GM19452 (cell line): ENCODE measurements at regions not wholly inside any gene's neighbourhood (a gene's known extent, or its start where the extent isn't known, plus 50 kb on each side); places are given as distances from the start of the nearest gene placed in this dataset.

Source experiments
- ATAC-seq: cut with Tn5 transposase; IDR thresholded peaks from one replicate; pipeline ENCODE4 v1.9.1; 2021; ENCODE audit not compliant: unreplicated experiment

DNA sequence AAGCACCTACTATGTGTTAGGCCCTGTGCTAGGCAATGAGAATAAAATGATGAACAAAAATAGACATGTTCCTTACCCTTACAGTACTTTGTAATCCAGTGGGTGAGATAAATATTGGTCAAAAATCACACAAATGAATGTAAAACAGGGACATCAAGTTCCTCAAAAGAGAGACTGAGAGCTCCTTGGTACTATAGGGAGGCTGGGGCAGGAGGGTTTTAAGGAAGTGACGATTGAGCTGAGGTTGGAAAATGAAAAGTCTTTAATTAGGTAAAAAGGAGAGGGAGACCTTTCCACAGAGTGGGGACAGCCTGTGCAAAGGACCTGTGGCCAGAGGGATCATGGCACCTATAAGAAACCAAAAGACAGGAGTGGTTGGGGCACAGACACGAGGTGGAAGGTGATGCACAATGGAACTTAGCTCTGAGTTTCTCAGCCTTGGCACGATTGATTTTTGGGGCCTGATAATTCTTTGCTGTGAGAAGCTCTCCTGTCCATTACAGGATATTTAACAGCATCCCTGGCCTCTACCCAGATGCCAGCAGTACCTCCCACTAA is 140.3 kb downstream of the CEP57L1 start:
- no peak for ATAC-seq

DNA sequence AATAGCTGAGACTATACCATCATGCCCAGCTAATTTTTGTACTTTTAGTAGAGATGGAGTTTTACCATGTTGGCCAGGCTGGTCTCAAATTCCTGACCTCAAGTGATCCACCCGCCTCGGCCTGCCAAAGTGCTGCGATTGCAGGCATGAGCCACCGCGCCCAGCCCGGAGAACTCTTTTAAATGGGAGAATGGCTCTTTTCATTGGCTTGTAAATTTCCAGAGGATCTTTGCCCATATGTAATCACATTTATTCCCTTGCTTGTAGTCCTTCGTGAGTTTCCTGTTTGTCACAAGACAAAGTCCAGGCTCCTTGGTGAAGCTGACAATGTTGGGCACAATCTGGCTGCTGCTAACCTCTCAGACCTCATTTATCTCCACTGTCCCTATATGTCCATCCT is 135.1 kb downstream of the CEP57L1 start:
- no peak for ATAC-seq

DNA sequence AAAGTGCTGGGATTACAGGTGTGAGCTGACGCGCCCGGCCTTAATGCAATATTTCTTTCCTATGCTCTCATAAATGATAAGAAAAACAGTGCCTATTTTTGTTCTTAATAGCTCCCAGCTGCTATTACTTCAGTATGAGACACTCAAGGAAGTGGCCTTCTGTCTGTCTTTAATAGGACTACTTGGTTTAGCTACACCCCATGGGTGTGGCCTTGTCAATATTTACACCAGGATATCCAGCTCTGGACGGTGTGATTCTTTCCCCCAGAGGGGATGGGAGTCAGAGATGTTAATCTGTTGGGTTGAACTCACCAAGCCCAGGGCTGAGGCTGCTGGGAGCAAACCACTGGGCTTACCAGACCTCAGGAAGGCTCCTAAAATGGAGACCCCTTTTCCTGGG is 134.2 kb downstream of the CEP57L1 start:
- no peak for ATAC-seq

DNA sequence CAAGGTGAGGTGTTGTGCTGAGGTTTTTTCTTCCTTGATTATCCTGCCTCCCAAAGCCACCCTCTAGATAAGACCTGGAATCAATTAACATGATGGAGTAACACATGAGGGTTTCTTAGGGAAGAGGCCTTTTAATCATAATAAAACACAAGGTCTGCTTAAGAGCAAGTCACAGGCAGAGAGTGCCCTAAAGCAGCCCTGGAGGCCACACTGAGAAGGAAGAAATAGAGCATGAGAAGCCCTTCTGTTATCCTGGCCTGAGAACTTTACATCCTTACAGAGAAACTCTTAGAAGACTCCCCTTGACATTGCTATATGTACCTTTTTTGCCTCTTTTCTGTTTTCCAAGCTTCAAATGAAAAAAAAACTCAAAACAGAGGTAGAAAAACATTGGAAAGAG is 132.3 kb downstream of the CEP57L1 start:
- no peak for ATAC-seq

DNA sequence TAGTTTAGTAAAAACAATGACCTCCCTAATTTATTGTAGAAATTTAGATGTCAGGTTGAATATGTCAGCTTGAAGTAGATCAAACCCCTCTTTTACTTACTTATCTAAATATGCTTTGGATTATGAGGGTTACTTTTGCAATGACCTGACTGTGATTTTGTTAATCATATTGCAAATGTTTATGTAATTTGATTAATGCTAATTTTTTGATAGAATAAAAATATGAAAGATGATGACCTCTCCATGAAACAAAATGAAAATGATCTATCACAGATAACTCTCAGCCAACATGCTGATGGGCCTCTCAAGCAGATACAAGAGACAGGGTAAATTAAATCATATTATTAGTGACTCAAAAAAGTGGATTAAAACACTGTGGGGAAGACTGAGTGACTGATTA is 131.0 kb downstream of the CEP57L1 start:
- ATAC-seq: no peak

DNA sequence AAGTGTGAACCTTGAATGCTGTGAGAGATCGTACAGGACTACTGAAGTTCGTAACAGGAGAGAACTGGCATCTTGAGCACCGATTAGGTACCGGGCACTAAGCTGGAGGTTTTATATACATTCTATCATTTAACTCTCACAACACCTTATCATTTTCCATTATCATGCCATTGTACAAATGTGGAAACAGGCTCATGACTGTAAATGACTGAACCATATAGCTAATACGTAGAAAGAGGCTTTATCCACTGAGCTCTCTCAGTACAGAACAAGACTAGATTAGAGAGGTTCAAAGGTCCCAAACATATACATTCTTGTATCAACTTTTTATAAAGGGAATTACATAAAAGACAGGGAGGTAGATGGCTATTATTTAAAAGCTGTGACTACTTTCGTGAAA is 130.6 kb downstream of the CEP57L1 start:
- no peak for ATAC-seq

DNA sequence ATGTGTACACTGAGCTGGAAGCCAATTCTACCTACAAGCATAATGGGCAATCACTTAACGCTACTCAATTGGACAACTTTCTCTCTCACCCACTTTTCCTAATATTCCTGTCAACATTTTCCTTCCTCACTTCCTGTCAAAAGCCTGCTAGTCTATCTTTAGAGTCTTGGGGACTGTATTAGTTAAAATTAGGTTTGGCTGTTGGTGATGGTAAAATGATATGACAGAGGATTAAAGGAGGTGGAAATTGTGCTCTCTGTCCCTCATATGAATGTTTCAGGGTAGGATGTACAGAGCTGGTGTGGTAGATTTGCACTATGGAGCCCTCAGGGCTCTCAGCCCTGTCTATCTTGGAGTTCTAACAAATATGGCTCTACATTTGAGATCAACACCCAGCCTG is 129.7 kb downstream of the CEP57L1 start:
- no peak for ATAC-seq

DNA sequence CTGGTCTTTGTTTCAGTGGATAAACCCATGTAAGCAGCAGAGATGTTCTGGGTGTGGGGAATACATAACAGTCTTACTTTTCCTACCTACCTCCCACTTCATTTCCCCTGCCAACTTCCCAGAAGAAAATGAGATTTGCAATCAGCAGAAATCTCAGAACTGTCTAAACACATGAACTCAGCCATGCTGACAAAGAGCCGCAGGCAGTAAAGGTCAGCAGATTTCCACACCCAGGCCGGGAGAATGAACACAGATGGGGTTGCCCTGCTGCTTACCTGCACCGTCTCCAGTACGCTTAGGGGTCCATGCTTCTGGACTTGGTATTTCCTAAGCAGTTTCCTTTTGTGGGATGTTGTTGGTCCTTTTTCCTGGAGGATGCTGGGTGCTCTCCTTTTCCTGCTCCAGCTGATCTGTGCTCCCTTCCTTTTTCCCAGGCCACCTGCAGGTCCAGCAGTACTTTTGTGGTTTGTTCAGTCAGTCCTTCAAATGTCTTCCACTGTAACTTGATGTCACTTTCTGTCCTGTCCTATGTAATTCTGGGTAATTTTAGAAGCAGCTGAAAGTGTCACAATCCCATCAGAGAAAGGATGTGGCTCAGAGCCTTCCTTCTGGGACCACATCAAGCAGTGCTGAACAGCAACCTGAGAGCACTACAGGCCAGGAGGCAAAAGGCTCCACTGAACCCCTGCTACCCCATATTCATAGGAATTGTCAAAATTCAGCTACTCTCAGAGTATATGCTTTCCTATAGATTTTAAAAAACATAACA is 129.0 kb downstream of the CEP57L1 start:
- ATAC-seq: no peak

DNA sequence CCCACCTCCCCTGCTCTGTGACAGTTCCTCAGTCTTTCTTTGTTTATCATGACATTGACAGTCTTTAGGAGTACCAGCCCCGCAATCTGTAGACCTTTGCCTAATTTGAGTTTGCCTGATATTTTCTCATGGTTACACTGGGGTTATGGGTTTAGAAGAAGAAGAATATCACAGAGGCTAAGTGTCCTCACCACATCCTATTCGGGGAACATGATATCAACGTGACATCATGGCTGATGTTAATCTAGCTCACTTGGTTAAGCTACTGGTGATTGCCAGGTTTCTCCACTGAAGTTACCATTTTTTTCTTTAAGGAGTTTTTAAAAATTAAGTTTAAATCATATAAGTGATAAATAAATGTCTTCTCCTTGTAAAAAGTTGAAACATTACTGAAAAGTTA is 127.5 kb downstream of the CEP57L1 start:
- ATAC-seq: no peak

DNA sequence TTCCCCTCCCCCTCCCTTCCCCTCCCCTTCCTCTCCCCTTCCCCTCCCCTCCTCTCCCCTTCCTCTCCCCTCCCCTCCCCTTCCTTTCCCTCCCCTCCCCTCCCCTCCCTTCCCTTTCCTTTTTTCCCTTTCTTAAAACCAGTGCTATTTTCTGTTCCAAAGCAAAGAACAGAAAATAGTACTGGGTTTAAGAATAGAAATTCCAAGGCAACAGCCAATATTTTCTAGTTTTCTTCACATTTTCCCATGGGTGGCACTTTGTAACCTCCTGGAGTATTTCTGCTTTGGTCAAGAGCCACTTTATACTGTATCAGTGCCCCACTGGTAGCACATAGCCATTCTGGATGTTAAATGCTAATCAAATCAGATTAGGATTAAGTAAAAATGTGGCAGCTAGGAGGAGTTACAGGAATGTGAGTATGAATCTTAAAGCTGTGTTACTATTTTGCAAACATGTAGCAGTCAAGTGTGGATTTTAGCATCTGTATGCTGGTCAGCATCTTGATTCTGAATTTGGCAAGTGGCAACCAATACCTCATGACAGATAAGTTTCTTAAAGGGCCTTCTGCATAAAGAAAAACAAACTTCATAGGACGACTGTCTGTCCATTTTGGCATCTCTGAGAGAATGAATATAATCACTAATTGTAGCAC is 126.4 kb downstream of the CEP57L1 start:
- no peak for ATAC-seq
